Keratinocyte (primary cell): ENCODE measurements at regions not wholly inside any gene's neighbourhood (a gene's known extent, or its start where the extent isn't known, plus 50 kb on each side); places are given as distances from the start of the nearest gene placed in this dataset.

Source experiments
- DNase-seq: peaks from one replicate; pipeline ENCODE4 v3.0.0-alpha.2; 2011; ENCODE audit warnings: low read depth, missing footprints, low spot score
- FAIRE-seq: peaks from 2 replicates; lab custom pipeline; 2011; peaks lifted over from hg19 to GRCh38; lab: Jason Lieb, UNC
- H2AFZ ChIP-seq: 2 replicates; pipeline ENCODE4 v1.6.0; 2012; ENCODE audit warnings: low read length, control low read depth, inconsistent platforms; ENCODE audit not compliant: control insufficient read depth
- H3K27ac ChIP-seq: 2 replicates; pipeline ENCODE4 v1.5.1; 2011; ENCODE audit warnings: low read length; ENCODE audit not compliant: control insufficient read depth, insufficient read depth
- H3K27me3 ChIP-seq: 3 replicates; pipeline ENCODE4 v1.6.0; 2011; ENCODE audit warnings: low read length; ENCODE audit not compliant: control insufficient read depth, insufficient read depth; ENCODE audit errors: extremely low read depth
- H3K36me3 ChIP-seq, 2 experiments: 2 replicates in 1 of 2; 3 replicates in 1 of 2; pipeline ENCODE4 v1.5.1; 2011; ENCODE audit warnings: low read length in 2 of 2, mild to moderate bottlenecking in 1 of 2; ENCODE audit not compliant: control insufficient read depth in 2 of 2, insufficient read depth in 2 of 2; ENCODE audit errors: extremely low read depth in 1 of 2
- H3K4me1 ChIP-seq: 3 replicates; pipeline ENCODE4 v1.5.1; 2011; ENCODE audit warnings: low read length; ENCODE audit not compliant: control insufficient read depth, insufficient read depth; ENCODE audit errors: extremely low read depth
- H3K4me2 ChIP-seq: 3 replicates; pipeline ENCODE4 v1.6.0; 2011; ENCODE audit warnings: low read depth, low read length; ENCODE audit not compliant: control insufficient read depth, insufficient read depth; ENCODE audit errors: extremely low read depth
- H3K4me3 ChIP-seq, 3 experiments: fragments of 200-600 bp in 1 of 3; sonication (generic) in 1 of 3; 2 replicates in 2 of 3; 3 replicates in 1 of 3; pipeline ENCODE4 v1.5.1; 2011 to 2016; ENCODE audit warnings: low read length in 3 of 3, mild to moderate bottlenecking in 3 of 3, control low read depth in 2 of 3, inconsistent platforms in 1 of 3, low read depth in 1 of 3, mixed read lengths in 1 of 3, mixed run types in 1 of 3, moderate library complexity in 1 of 3; ENCODE audit not compliant: control insufficient read depth in 2 of 3, insufficient read depth in 2 of 3; ENCODE audit errors: extremely low read depth in 1 of 3
- H3K79me2 ChIP-seq: 2 replicates; pipeline ENCODE4 v1.6.0; 2012; ENCODE audit warnings: low read length; ENCODE audit not compliant: control insufficient read depth, insufficient read depth
- H3K9ac ChIP-seq: 3 replicates; pipeline ENCODE4 v1.6.0; 2011; ENCODE audit warnings: low read length; ENCODE audit not compliant: control insufficient read depth, insufficient read depth; ENCODE audit errors: extremely low read depth
- H3K9me1 ChIP-seq: 3 replicates; pipeline ENCODE4 v1.6.0; 2011; ENCODE audit warnings: low read length; ENCODE audit not compliant: control insufficient read depth, insufficient read depth; ENCODE audit errors: extremely low read depth
- H3K9me3 ChIP-seq: 2 replicates; pipeline ENCODE4 v1.5.1; 2012; ENCODE audit warnings: low read depth, low read length; ENCODE audit not compliant: control insufficient read depth
- H4K20me1 ChIP-seq: 3 replicates; pipeline ENCODE4 v1.6.0; 2011; ENCODE audit warnings: low read length; ENCODE audit not compliant: control insufficient read depth, insufficient read depth; ENCODE audit errors: extremely low read depth
- CTCF ChIP-seq, 3 experiments: IDR thresholded peaks in 1 of 3; conservative IDR thresholded peaks in 1 of 3; optimal IDR thresholded peaks in 1 of 3; 2 replicates in 2 of 3; 3 replicates in 1 of 3; pipeline versions ENCODE3 to v1.5.1; 2011; ENCODE audit warnings: low read length in 3 of 3, mild to moderate bottlenecking in 3 of 3, moderate library complexity in 2 of 3, control low read depth in 1 of 3, inconsistent platforms in 1 of 3; ENCODE audit not compliant: insufficient read depth in 2 of 3; ENCODE audit errors: extremely low read depth in 1 of 3
- EZH2 ChIP-seq: IDR thresholded peaks from one replicate; pipeline ENCODE4 v1.6.1; 2012; ENCODE audit warnings: inconsistent platforms, mild to moderate bottlenecking, low read length, moderate library complexity
- dilution Hi-C: fragments of 300-500 bp; cut with MboI; formaldehyde crosslinking; loops from one replicate; pipeline ENCODE4 v1.7.0; 2020; ENCODE audit warnings: low sequenced_read_pairs; ENCODE audit not compliant: extremely low pct_ligation_motif_present

- no peak for DNase-seq
- Histone ChIP-seq H3K36me3 (no peaks in the 10 kb centered on the region), H3K4me1 (no peaks in the 10 kb centered on the region), H3K9ac (no peak overlapping the region), H3K9me1 (no peaks in the 10 kb centered on the region), H3K4me2 (no peak overlapping the region), H3K79me2 (no peaks in the 10 kb centered on the region), H3K4me3 (no peak overlapping the region), H3K27ac (no peak overlapping the region), H2AFZ (no peak overlapping the region), H3K9me3 (no peaks in the 10 kb centered on the region), H3K27me3 (no peaks in the 10 kb centered on the region), H4K20me1 (no peaks in the 10 kb centered on the region)
- TF ChIP-seq CTCF (optimal IDR thresholded peaks at IDR 0.05 in 1 of 3, IDR thresholded peaks at IDR 0.05 in 1 of 3, conservative IDR thresholded peaks at IDR 0.05 in 1 of 3; ENCODE audit: extremely low read depth in 1 of 3, insufficient read depth in 2 of 3, low read length in 3 of 3) (no peak), EZH2 (no peak)
- dilution Hi-C loops, result no loop called here
- no peak for FAIRE-seq
Observed at GRCh38 chr4:18197467-18197866, 175.9 kb upstream of the LCORL start.

GRCh38 chr4:18194278-18194677, 172.7 kb upstream of the LCORL start:
- no peak overlapping the region for H2AFZ ChIP-seq
- H3K4me1 ChIP-seq, result no peaks in the 10 kb centered on the region
- no peaks in the 10 kb centered on the region for H3K79me2 ChIP-seq
- H3K27me3 ChIP-seq, result no peaks in the 10 kb centered on the region
- TF ChIP-seq CTCF (optimal IDR thresholded peaks at IDR 0.05 in 1 of 3, IDR thresholded peaks at IDR 0.05 in 1 of 3, conservative IDR thresholded peaks at IDR 0.05 in 1 of 3; ENCODE audit: extremely low read depth in 1 of 3, insufficient read depth in 2 of 3, low read length in 3 of 3) (no peak), EZH2 (no peak)
- no peak overlapping the region for H3K27ac ChIP-seq
- no peaks in the 10 kb centered on the region for H3K36me3 ChIP-seq
- H3K9me1 ChIP-seq, result no peaks in the 10 kb centered on the region
- dilution Hi-C loops, result no loop called here
- no peaks in the 10 kb centered on the region for H4K20me1 ChIP-seq
- H3K4me2 ChIP-seq, result no peak overlapping the region
- no peak overlapping the region for H3K9ac ChIP-seq
- H3K9me3 ChIP-seq, result no peaks in the 10 kb centered on the region
- FAIRE-seq, result no peak
- DNase-seq, result no peak
- H3K4me3 ChIP-seq, result no peak overlapping the region
